Stimulated activated naive B cell treated with anti-CD40 and anti-IgM and Interleukin-4, amounts not matched to agents 10 μg/mL and 1 μg/mL and 100 μg/mL, for 72 hours (primary cell): ENCODE measurements at regions not wholly inside any gene's neighbourhood (a gene's known extent, or its start where the extent isn't known, plus 50 kb on each side); places are given as distances from the start of the nearest gene placed in this dataset.
"Not testable (repeated sequence)": the region's sequence is repeated elsewhere in the genome, so short reads cannot be mapped to it uniquely, and the experiment has no call there.

Experiments
- ATAC-seq, 2 donors: fragments of 150-1000 bp; cut with Tn5 transposase; replicated peaks; 2 replicates each; pipeline ENCODE4 v1.10.0; 2021; ENCODE audit warnings: moderate library complexity in 1 of 2
- DNase-seq: peaks from one replicate; pipeline ENCODE4 v3.0.0; 2021
- H3K27ac Mint-ChIP-seq: one replicate; pipeline ENCODE4 v1.8.0; 2022; ENCODE audit warnings: mild to moderate bottlenecking, mixed read lengths
- H3K27me3 Mint-ChIP-seq, 2 donors: one replicate each; pipeline ENCODE4 v1.8.0; 2022; ENCODE audit warnings: mixed read lengths in 2 of 2
- H3K36me3 Mint-ChIP-seq, 2 donors: one replicate each; pipeline ENCODE4 v1.8.0; 2022; ENCODE audit warnings: mixed read lengths in 2 of 2, mild to moderate bottlenecking in 1 of 2
- H3K4me1 Mint-ChIP-seq, 2 donors: one replicate each; pipeline ENCODE4 v1.8.0; 2022; ENCODE audit warnings: mixed read lengths in 2 of 2, mild to moderate bottlenecking in 1 of 2
- H3K4me3 Mint-ChIP-seq, 2 donors: one replicate each; pipeline ENCODE4 v1.8.0; 2022; ENCODE audit warnings: mild to moderate bottlenecking in 2 of 2, mixed read lengths in 2 of 2, moderate library complexity in 1 of 2
- H3K9me3 Mint-ChIP-seq, 2 donors: one replicate each; pipeline ENCODE4 v1.8.0; 2022; ENCODE audit warnings: mixed read lengths in 2 of 2, mild to moderate bottlenecking in 1 of 2

DNA sequence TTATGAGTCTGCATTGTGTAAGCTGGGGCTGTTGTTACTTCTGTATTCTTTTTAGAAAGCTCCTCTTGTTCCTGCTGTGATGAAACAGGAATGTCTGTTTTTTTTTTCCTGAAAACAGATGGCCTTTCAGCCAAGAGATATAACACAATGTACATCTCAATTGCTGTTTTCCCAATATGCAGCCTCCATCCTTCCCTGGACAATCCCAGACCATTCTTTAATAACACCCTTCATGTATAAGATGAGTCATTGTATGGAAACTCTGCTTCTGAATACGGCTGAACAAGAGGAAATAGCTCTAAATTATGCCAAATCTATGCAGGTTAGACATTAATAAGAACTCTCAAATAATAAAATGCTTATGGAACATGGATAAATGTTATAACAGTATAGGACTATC, 60.2 kb upstream of the LRRC4C start:
- Mint-ChIP-seq H3K27ac (no peak overlapping the region), H3K4me1 (no peaks in the 10 kb centered on the region), H3K27me3 (no peaks in the 10 kb centered on the region), H3K36me3 (no peaks in the 10 kb centered on the region), H3K4me3 (no peak overlapping the region), H3K9me3 (no peaks in the 10 kb centered on the region)
- no peak for ATAC-seq
- no peak for DNase-seq

- H3K9me3 Mint-ChIP-seq: no peaks in the 10 kb centered on the region
- H3K27me3 Mint-ChIP-seq: no peaks in the 10 kb centered on the region
- no peak overlapping the region for H3K27ac Mint-ChIP-seq
- H3K36me3 Mint-ChIP-seq: no peaks in the 10 kb centered on the region
- no peaks in the 10 kb centered on the region for H3K4me1 Mint-ChIP-seq
- no peak for ATAC-seq
- no peak for DNase-seq
- no peak overlapping the region for H3K4me3 Mint-ChIP-seq
Measured at GRCh38 chr11:41522391-41522790, 62.9 kb upstream of the LRRC4C start.

GRCh38 chr11:41522899-41523672, 63.6 kb upstream of the LRRC4C start:
- no peaks in the 10 kb centered on the region for H3K9me3 Mint-ChIP-seq
- no peak for ATAC-seq
- no peak for DNase-seq

DNA sequence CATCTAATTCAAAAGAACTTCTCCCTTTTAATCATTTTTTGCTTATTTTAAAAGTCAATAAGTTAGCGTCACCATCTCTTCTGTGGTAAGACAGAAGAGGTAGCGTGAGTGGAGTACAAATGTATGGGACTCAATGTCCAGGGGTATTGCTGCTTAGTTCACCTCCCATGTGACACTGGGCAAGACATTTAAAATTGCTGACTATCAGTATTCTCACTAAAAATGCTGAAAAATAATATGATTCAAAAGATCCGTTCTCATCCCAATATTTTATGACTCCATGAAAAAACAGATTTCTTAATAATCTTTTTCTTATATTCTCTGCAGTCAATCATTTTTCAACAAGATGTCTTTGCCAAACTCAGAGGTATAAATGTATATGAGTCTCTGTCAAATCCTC, 68.1 kb upstream of the LRRC4C start:
- Mint-ChIP-seq H3K27ac (no peak overlapping the region), H3K36me3 (no peaks in the 10 kb centered on the region), H3K9me3 (peaks cover 1 to 5% of the 10 kb centered on the region in 2 donors), H3K4me1 (no peaks in the 10 kb centered on the region), H3K4me3 (no peak overlapping the region), H3K27me3 (no peaks in the 10 kb centered on the region)
- ATAC-seq (no peak), DNase-seq (no peak)

More at GRCh38 chr11:41522899-41523672, 63.6 kb upstream of the LRRC4C start:
- H3K36me3 Mint-ChIP-seq: no peaks in the 10 kb centered on the region
- H3K4me3 Mint-ChIP-seq: no peak overlapping the region
- no peaks in the 10 kb centered on the region for H3K27me3 Mint-ChIP-seq
- no peak overlapping the region for H3K27ac Mint-ChIP-seq
- H3K4me1 Mint-ChIP-seq: no peaks in the 10 kb centered on the region

DNA sequence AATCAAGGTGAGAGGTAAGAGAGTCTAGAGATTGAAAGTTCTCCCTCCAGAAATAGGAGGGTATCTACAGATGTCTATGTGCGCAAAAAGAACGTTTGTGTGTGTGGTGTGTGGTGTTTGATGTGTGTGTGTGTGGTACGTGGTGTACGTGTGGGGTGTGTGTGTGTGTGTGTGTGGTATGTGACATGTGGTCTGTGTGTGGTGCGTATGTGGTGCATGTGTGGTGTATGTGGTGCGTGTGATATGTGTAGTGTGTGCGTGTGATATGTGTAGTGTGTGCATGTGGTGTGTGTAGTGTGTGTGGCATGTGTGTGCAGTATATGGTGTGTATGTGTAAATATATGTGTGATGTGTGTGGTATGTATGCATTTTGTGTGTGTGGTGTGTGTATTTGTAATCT, 73.0 kb upstream of the LRRC4C start:
- Mint-ChIP-seq H3K4me1 (no peaks in the 10 kb centered on the region), H3K9me3 (peaks cover 1 to 5% of the 10 kb centered on the region in 2 donors), H3K27ac (no peak overlapping the region), H3K4me3 (no peak overlapping the region), H3K27me3 (no peaks in the 10 kb centered on the region), H3K36me3 (no peaks in the 10 kb centered on the region)
- ATAC-seq: no peak
- no peak for DNase-seq

DNA sequence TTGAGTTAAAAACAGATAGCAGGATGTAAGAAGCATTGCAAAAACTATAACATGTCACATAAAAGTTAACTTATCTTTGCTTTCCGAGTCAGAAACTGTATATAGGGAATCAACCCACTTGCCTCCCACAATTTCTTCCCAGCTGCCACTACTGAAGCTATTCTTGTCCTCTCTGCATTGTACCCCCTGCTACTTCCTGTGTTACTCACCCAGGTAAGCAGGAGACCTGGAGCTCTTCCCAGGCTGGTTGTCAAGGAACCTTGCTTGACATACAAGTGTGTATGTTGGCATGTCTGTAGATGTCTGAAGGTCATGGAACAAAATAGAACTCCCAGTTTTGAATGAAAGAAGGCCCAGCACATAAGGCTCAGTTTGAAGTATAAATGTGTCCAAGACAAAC, 74.3 kb upstream of the LRRC4C start:
- DNase-seq (no peak), ATAC-seq (no peak)
- Mint-ChIP-seq H3K4me3 (no peak overlapping the region), H3K9me3 (peaks cover 1 to 5% of the 10 kb centered on the region in 2 donors), H3K4me1 (no peaks in the 10 kb centered on the region), H3K27me3 (no peaks in the 10 kb centered on the region), H3K36me3 (no peaks in the 10 kb centered on the region), H3K27ac (no peak overlapping the region)

DNA sequence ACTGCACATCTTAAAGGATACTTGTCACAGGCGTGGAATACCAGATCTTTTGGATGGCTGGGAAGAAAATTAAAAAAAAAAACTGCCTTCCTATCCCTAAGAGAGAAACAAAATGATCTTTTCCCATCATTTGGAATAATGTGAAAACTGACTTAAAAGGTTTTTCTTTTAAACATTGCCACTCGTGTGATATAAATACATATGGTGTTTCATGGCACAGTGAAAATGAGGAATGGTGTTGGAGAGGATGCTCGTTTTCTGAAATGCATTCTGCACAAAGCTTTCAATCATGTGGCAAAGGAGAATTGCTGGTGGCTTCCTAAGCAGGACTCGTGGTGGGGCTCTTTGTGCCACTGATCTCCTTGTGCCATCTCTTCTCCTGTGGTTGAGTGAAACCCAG, 74.9 kb upstream of the LRRC4C start:
- Mint-ChIP-seq H3K36me3 (no peaks in the 10 kb centered on the region), H3K9me3 (peaks cover 1 to 5% of the 10 kb centered on the region in 2 donors), H3K27me3 (no peaks in the 10 kb centered on the region), H3K27ac (no peak overlapping the region), H3K4me1 (no peaks in the 10 kb centered on the region), H3K4me3 (no peak overlapping the region)
- ATAC-seq (no peak), DNase-seq (no peak)

DNA sequence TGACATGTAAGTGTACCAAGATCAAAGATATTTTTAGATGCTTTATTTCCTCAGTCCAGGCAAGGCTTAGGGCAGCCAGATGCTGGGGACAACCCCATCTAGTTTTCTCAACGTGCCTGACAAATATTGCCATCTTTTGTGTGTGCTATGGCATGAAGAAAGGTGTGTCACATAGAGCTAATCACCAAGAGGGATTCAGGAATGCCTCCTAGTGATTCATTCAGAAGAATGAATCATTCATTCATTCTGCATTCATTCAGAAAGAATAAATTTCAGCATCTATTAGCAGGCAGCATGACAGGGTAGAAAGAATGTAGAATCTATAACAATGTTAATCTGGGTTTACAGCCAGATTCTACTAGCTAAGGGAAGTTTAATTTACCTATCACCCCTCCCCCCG, 75.4 kb upstream of the LRRC4C start:
- ATAC-seq (no peak), DNase-seq (no peak)
- no peaks in the 10 kb centered on the region for H3K36me3 Mint-ChIP-seq
- H3K27ac Mint-ChIP-seq: no peak overlapping the region
- H3K9me3 Mint-ChIP-seq: peaks cover 1 to 4% of the 10 kb centered on the region in 2 donors
- no peak overlapping the region for H3K4me3 Mint-ChIP-seq
- H3K27me3 Mint-ChIP-seq: no peaks in the 10 kb centered on the region
- H3K4me1 Mint-ChIP-seq: no peaks in the 10 kb centered on the region

DNA sequence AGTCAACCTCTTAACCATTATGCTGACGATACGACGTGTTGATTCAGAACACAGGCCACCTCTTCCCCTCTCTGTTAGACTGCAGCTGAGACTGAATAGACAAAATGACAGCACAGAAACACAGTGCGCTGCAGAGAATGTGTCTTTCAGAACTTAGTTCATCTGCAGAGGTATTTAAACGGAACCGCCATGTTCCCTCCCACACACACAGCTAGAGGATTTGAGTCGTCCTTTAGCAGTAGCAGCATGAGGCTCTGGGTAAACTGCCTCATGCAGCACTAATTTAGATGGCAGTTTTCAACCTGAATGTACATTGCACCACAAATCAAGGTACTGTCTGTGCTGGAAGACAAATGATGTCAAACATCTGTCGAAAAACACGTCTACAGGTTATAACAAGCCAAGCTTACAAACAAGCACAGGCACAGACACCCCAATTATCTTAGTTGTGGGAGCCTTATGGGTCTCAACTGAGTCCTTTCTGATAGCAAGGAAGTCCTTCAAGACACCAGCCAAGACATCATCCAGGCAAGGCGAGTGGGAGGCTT, 76.6 kb upstream of the LRRC4C start:
- Mint-ChIP-seq H3K9me3 (no peaks in the 10 kb centered on the region), H3K4me3 (no peak overlapping the region), H3K36me3 (no peaks in the 10 kb centered on the region), H3K27me3 (no peaks in the 10 kb centered on the region), H3K4me1 (no peaks in the 10 kb centered on the region), H3K27ac (no peak overlapping the region)
- ATAC-seq (no peak), DNase-seq (no peak)

DNA sequence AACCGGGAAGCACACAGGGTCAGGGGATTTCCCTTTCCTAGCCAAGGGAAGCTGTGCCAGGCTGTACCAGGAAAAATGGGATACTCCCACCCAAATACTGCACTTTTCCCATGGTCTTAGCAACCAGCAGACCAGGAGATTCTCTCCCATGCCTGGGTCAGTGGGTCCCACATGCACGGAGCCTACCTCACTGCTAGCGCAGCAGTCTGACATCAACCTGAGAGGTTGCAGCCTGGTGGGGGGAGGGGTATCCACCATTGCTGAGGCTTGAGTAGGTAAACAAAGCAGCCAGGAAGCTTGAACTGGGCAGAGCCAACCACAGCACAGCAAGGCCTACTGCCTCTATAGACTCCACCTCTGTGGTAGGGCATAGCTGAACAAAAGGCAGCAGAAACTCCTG, 85.5 kb upstream of the LRRC4C start:
- H3K27me3 Mint-ChIP-seq, H3K27ac Mint-ChIP-seq, ATAC-seq, H3K4me1 Mint-ChIP-seq, H3K4me3 Mint-ChIP-seq, DNase-seq, H3K36me3 Mint-ChIP-seq: not testable (repeated sequence)
- peaks cover 9 to 11% of the 10 kb centered on the region in 2 donors for H3K9me3 Mint-ChIP-seq

GRCh38 chr11:41578421-41579051, 119.1 kb upstream of the LRRC4C start:
- no peaks in the 10 kb centered on the region for H3K27me3 Mint-ChIP-seq
- no peak overlapping the region for H3K27ac Mint-ChIP-seq
- no peak overlapping the region for H3K4me3 Mint-ChIP-seq
- H3K4me1 Mint-ChIP-seq: no peaks in the 10 kb centered on the region
- ATAC-seq (no peak), DNase-seq (no peak)
- H3K36me3 Mint-ChIP-seq: no peaks in the 10 kb centered on the region
- H3K9me3 Mint-ChIP-seq: peaks cover 7 to 8% of the 10 kb centered on the region in 2 donors

DNA sequence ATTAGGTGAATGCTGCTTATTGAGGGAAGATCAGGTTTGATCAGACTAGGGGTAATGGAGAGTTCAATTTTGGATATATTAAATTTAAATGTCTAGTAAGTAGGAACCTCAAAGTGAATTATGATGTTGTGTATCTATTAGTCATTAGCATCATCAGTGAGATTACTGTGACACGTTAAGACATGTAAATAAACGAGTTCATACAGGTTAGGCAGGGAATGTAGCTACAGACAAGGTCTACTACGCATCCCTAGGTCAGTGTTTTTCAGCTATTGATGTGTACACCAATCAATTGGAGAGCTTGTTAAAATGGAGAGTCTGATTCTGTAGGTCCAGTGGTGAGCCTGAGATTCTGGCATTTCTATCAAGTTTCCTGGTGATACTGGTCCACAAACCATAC, 120.1 kb upstream of the LRRC4C start:
- DNase-seq: no peak
- no peak for ATAC-seq

GRCh38 chr11:41609511-41609910, 150.1 kb upstream of the LRRC4C start:
- no peak for DNase-seq
- H3K27me3 Mint-ChIP-seq: no peaks in the 10 kb centered on the region
- H3K4me3 Mint-ChIP-seq: no peak overlapping the region
- H3K36me3 Mint-ChIP-seq: no peaks in the 10 kb centered on the region
- H3K4me1 Mint-ChIP-seq: no peaks in the 10 kb centered on the region
- no peak overlapping the region for H3K27ac Mint-ChIP-seq
- peaks cover 0 to 9% of the 10 kb centered on the region in 2 donors for H3K9me3 Mint-ChIP-seq
- no peak for ATAC-seq

More for the DNA sequence above, 120.1 kb upstream of the LRRC4C start:
- Mint-ChIP-seq H3K9me3 (peaks cover 8% of the 10 kb centered on the region in 2 donors), H3K4me3 (no peak overlapping the region), H3K27me3 (no peaks in the 10 kb centered on the region), H3K4me1 (no peaks in the 10 kb centered on the region), H3K36me3 (no peaks in the 10 kb centered on the region), H3K27ac (no peak overlapping the region)

DNA sequence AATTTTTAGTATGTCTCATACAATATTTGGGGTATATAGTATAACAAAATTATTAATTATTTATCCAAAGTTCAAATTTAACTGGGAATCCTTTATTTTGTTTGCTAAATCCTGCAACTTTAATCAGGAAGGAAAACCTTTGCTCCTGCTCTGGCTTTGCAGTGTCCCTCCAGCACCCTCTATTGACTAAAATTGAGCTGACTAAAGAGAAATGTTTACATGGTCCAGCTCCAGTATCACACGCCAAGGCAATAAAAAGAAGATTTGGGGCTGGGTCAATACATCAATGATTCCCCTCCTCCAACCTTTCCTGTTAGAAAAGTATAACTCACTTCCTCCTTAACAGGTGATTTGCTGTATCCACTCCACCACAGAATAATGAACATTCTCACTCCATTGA, 153.0 kb upstream of the LRRC4C start:
- H3K27me3 Mint-ChIP-seq: no peaks in the 10 kb centered on the region
- peaks cover 0 to 10% of the 10 kb centered on the region in 2 donors for H3K9me3 Mint-ChIP-seq
- H3K36me3 Mint-ChIP-seq: no peaks in the 10 kb centered on the region
- H3K4me1 Mint-ChIP-seq: no peaks in the 10 kb centered on the region
- no peak overlapping the region for H3K4me3 Mint-ChIP-seq
- DNase-seq (no peak), ATAC-seq (no peak)
- H3K27ac Mint-ChIP-seq: no peak overlapping the region

GRCh38 chr11:41613326-41613725, 153.9 kb upstream of the LRRC4C start:
- peaks cover 0 to 10% of the 10 kb centered on the region in 2 donors for H3K9me3 Mint-ChIP-seq
- no peaks in the 10 kb centered on the region for H3K36me3 Mint-ChIP-seq
- ATAC-seq: no peak
- no peaks in the 10 kb centered on the region for H3K27me3 Mint-ChIP-seq
- H3K27ac Mint-ChIP-seq: no peak overlapping the region
- no peak overlapping the region for H3K4me3 Mint-ChIP-seq
- H3K4me1 Mint-ChIP-seq: no peaks in the 10 kb centered on the region
- DNase-seq: no peak
